ENCODE measurements at regions not wholly inside any gene's neighbourhood (a gene's known extent, or its start where the extent isn't known, plus 50 kb on each side); places are given as distances from the start of the nearest gene placed in this dataset.

DNA sequence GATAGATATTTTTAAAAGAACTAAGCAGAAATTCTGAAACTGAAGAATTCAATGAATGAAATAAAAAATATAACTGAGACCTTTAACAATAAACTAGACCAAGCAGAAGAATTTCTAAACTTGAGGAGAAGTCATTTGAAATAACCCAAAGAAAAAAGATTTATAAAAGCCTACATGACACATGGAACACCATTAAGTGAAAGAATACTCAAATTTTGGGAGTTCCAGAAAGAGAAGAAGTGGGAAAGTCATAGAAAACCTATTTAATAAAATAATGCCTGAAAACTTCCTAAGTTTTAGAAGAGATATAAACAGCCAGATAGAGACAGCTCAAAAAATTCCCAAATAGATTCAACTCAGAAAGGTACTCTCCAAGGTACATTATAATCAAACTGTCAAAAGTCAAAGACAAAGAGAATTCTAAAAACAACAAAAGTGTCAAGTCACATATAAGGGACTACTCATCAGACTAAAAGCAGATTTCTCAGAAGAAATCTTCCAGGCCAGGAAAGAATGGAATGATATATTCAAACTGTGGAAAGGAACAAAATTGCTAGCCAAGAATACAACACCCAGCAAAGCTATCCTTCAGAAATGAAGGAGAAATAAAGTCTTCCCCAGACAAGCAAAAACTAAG, 72.9 kb upstream of the GNAZ start:
- Histone ChIP-seq H3K36me3 (no peaks in the 10 kb centered on the region), H3K27me3 (replicated peaks in 1 of 7) (peaks cover 0 to 4% (median 0%) of the 10 kb centered on the region in 7 donors), H3K4me3 (no peak overlapping the region), H3K4me1 (peaks cover 0 to 3% (median 0%) of the 10 kb centered on the region in 6 donors), H3K9me3 (peaks cover 13 to 47% (median 35%) of the 10 kb centered on the region in 8 donors), H3K27ac (no peak overlapping the region)
- no peak for DNase-seq
- TF ChIP-seq, protein P1, sequence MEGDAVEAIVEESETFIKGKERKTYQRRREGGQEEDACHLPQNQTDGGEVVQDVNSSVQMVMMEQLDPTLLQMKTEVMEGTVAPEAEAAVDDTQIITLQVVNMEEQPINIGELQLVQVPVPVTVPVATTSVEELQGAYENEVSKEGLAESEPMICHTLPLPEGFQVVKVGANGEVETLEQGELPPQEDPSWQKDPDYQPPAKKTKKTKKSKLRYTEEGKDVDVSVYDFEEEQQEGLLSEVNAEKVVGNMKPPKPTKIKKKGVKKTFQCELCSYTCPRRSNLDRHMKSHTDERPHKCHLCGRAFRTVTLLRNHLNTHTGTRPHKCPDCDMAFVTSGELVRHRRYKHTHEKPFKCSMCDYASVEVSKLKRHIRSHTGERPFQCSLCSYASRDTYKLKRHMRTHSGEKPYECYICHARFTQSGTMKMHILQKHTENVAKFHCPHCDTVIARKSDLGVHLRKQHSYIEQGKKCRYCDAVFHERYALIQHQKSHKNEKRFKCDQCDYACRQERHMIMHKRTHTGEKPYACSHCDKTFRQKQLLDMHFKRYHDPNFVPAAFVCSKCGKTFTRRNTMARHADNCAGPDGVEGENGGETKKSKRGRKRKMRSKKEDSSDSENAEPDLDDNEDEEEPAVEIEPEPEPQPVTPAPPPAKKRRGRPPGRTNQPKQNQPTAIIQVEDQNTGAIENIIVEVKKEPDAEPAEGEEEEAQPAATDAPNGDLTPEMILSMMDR (IDR thresholded peaks at IDR 0.05 in 8 of 11, conservative IDR thresholded peaks at IDR 0.05 in 3 of 11): no peak
- TF ChIP-seq POLR2A (IDR thresholded peaks at IDR 0.05): no peak
- TF ChIP-seq POLR2AphosphoS5 (IDR thresholded peaks at IDR 0.05): no peak
- intact Hi-C loops (cut with DNase I; ENCODE audit: low total_unique reads): no loop called here

- no peak overlapping the region for H3K4me3 ChIP-seq
- no peak overlapping the region for H3K27ac ChIP-seq
- intact Hi-C loops (cut with DNase I; ENCODE audit: low total_unique reads): no loop called here
- TF ChIP-seq, protein P1 (IDR thresholded peaks at IDR 0.05 in 8 of 11, conservative IDR thresholded peaks at IDR 0.05 in 3 of 11): no peak
- no peak for TF ChIP-seq POLR2A (IDR thresholded peaks at IDR 0.05)
- TF ChIP-seq POLR2AphosphoS5 (IDR thresholded peaks at IDR 0.05): no peak
- peaks cover 0 to 3% (median 0%) of the 10 kb centered on the region in 6 donors for H3K4me1 ChIP-seq
- peaks cover 0 to 4% (median 0%) of the 10 kb centered on the region in 7 donors for H3K27me3 ChIP-seq (replicated peaks in 1 of 7)
- no peaks in the 10 kb centered on the region for H3K36me3 ChIP-seq
- DNase-seq: no peak
- peaks cover 13 to 47% (median 35%) of the 10 kb centered on the region in 8 donors for H3K9me3 ChIP-seq
Measured at GRCh38 chr22:22997988-22998387, 72.3 kb upstream of the GNAZ start.

DNA sequence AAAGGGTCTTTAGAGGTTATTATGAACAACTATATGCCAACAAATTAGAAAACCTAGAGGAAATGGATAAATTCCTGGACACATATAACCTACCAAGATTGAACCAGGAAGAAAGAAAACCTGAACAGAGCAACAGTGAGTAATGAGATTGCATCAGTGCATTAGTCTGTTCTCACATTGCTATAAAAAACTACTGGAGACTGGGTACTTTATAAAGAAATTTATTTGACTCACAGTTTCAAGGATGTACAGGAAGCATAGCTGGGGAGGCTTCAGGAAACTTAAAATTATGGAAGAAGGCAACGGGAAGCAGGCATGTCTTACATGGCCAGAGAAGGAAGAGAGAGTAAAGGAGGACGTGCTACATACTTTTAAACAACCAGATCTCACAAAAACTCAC, 70.8 kb upstream of the GNAZ start:
- H3K4me3 ChIP-seq: no peak overlapping the region
- H3K9me3 ChIP-seq: peaks cover 13 to 47% (median 35%) of the 10 kb centered on the region in 8 donors
- intact Hi-C loops (cut with DNase I; ENCODE audit: low total_unique reads): no loop called here
- peaks cover 0 to 4% (median 0%) of the 10 kb centered on the region in 7 donors for H3K27me3 ChIP-seq (replicated peaks in 1 of 7)
- H3K36me3 ChIP-seq: no peaks in the 10 kb centered on the region
- no peak for DNase-seq
- WGBS, 5 donors: 54 to 72% (median 66%) methylated on average over 2 of the region's 2 CpGs
- TF ChIP-seq POLR2A (IDR thresholded peaks at IDR 0.05): no peak
- no peak for TF ChIP-seq POLR2AphosphoS5 (IDR thresholded peaks at IDR 0.05)
- TF ChIP-seq, protein P1 (IDR thresholded peaks at IDR 0.05 in 8 of 11, conservative IDR thresholded peaks at IDR 0.05 in 3 of 11): no peak
- no peak overlapping the region for H3K27ac ChIP-seq
- peaks cover 0 to 3% (median 0%) of the 10 kb centered on the region in 6 donors for H3K4me1 ChIP-seq

GRCh38 chr22:23000657-23001347, 69.5 kb upstream of the GNAZ start:
- TF ChIP-seq, protein P1 (IDR thresholded peaks at IDR 0.05 in 8 of 11, conservative IDR thresholded peaks at IDR 0.05 in 3 of 11): no peak
- TF ChIP-seq POLR2AphosphoS5 (IDR thresholded peaks at IDR 0.05): no peak
- no peak for TF ChIP-seq POLR2A (IDR thresholded peaks at IDR 0.05)
- Histone ChIP-seq H3K36me3 (no peaks in the 10 kb centered on the region), H3K4me1 (peaks cover 0 to 3% (median 0%) of the 10 kb centered on the region in 6 donors), H3K27me3 (replicated peaks in 1 of 7) (peaks cover 0 to 4% (median 0%) of the 10 kb centered on the region in 7 donors), H3K4me3 (no peak overlapping the region), H3K27ac (no peak overlapping the region), H3K9me3 (peaks cover 13 to 42% (median 31%) of the 10 kb centered on the region in 8 donors)
- intact Hi-C loops (cut with DNase I; ENCODE audit: low total_unique reads): no loop called here
- 84 to 90% (median 88%) methylated on average over 2 of the region's 2 CpGs for WGBS, 5 donors
- no peak for DNase-seq
